MCF 10A (cell line): ENCODE measurements at regions not wholly inside any gene's neighbourhood (a gene's known extent, or its start where the extent isn't known, plus 50 kb on each side); places are given as distances from the start of the nearest gene placed in this dataset.

Source experiments
- BruUV-seq: library from RNA; stranded (reverse); fragments of 400-500 nt; replicated peaks from 2 replicates; lab custom pipeline; 2021; lab: Mats Ljungman, UMichigan
- CTCF ChIA-PET: fragments of 300-600 bp; sonication (Branson Sonifier 250); formaldehyde crosslinking; extraction: SDS; loops from one replicate; lab custom pipeline; 2021; ENCODE audit warnings: antibody characterized with exemption, inconsistent platforms; lab: Yijun Ruan, JAX
- POLR2A ChIA-PET: fragments of 300-600, 350-650 bp; sonication (Branson Sonifier 250); formaldehyde crosslinking; extraction: SDS; loops from one replicate; lab custom pipeline; 2020; ENCODE audit warnings: antibody characterized with exemption, inconsistent platforms; lab: Yijun Ruan, JAX
- DNase-seq: peaks from one replicate; pipeline ENCODE4 v3.0.0-alpha.2; 2018; ENCODE audit not compliant: unreplicated experiment
- H3K27ac Mint-ChIP-seq: one replicate; pipeline ENCODE4 v1.8.0; 2022; ENCODE audit warnings: mild to moderate bottlenecking, low read depth, mixed read lengths; ENCODE audit not compliant: unreplicated experiment
- H3K27me3 Mint-ChIP-seq: one replicate; pipeline ENCODE4 v1.8.0; 2022; ENCODE audit warnings: mixed read lengths; ENCODE audit not compliant: insufficient read depth, unreplicated experiment
- H3K36me3 Mint-ChIP-seq: one replicate; pipeline ENCODE4 v1.8.0; 2022; ENCODE audit warnings: mild to moderate bottlenecking, moderate library complexity, mixed read lengths; ENCODE audit not compliant: insufficient read depth, unreplicated experiment
- H3K4me1 Mint-ChIP-seq: one replicate; pipeline ENCODE4 v1.8.0; 2022; ENCODE audit warnings: mixed read lengths; ENCODE audit not compliant: insufficient read depth, unreplicated experiment
- H3K4me3 Mint-ChIP-seq: one replicate; pipeline ENCODE4 v1.8.0; 2022; ENCODE audit warnings: mild to moderate bottlenecking, moderate library complexity, mixed read lengths; ENCODE audit not compliant: unreplicated experiment
- H3K9me3 Mint-ChIP-seq: one replicate; pipeline ENCODE4 v1.8.0; 2022; ENCODE audit warnings: mixed read lengths; ENCODE audit not compliant: unreplicated experiment
- intact Hi-C: fragments of 100-400 bp; cut with micrococcal nuclease; formaldehyde crosslinking; loops from 2 replicates; pipeline ENCODE4 v1.14.1; 2022
- TF ChIP-seq, protein P1 (sequence below): fragments of 200-600 bp; IDR thresholded peaks from one replicate; pipeline ENCODE4 v1.8.0; 2022; ENCODE audit warnings: antibody characterized with exemption, mild to moderate bottlenecking; ENCODE audit not compliant: unreplicated experiment

GRCh38 chr15:45919806-45920205, 285.0 kb downstream of the SQOR start:
- BruUV-seq = no TSS peak
- TF ChIP-seq, protein P1, sequence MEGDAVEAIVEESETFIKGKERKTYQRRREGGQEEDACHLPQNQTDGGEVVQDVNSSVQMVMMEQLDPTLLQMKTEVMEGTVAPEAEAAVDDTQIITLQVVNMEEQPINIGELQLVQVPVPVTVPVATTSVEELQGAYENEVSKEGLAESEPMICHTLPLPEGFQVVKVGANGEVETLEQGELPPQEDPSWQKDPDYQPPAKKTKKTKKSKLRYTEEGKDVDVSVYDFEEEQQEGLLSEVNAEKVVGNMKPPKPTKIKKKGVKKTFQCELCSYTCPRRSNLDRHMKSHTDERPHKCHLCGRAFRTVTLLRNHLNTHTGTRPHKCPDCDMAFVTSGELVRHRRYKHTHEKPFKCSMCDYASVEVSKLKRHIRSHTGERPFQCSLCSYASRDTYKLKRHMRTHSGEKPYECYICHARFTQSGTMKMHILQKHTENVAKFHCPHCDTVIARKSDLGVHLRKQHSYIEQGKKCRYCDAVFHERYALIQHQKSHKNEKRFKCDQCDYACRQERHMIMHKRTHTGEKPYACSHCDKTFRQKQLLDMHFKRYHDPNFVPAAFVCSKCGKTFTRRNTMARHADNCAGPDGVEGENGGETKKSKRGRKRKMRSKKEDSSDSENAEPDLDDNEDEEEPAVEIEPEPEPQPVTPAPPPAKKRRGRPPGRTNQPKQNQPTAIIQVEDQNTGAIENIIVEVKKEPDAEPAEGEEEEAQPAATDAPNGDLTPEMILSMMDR = no peak
- intact Hi-C loops = loop anchor here (5.0 kb wide), 1 partner anchor 63 kb away; no protein-coding TSS in a partner anchor
- Mint-ChIP-seq H3K4me1 (peaks cover 6% of the 10 kb centered on the region), H3K4me3 (peak overlapping the region; percentile 7), H3K9me3 (peaks cover 7% of the 10 kb centered on the region), H3K27ac (peak overlapping the region; percentile 84), H3K36me3 (no peaks in the 10 kb centered on the region), H3K27me3 (no peaks in the 10 kb centered on the region)
- ChIA-PET CTCF (interaction anchor here (1.2 to 2.0 kb wide), 2 partner anchors 66 to 124 kb away, joined by 6 read pairs; no protein-coding TSS in a partner anchor), POLR2A (interaction anchor here (0.7 to 3.7 kb wide), 5 partner anchors 8 to 148 kb away, joined by 3 to 16 read pairs (median 4); no protein-coding TSS in a partner anchor)
- DNase-seq = peak; percentile 83

DNA sequence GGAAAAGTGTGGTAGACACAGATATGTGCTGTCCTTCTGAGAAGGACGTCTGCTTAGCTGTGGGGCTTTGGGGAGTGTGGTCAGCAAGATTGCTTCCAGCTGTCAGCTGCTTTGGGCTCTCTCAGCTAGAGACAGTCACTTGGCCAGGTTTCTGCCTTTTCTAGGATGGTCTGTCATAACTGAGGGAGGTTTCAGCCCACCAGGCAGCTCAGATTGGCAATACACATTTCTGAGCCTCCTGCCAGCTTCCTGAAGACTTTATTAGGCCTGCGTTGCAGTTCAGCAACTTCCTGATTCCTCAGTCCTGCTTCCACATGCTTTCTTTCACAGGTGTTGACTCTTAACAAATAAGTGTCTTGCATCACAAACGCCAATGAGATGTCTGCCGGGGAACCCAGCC, 286.5 kb downstream of the SQOR start:
- Mint-ChIP-seq H3K36me3 (no peaks in the 10 kb centered on the region), H3K27me3 (no peaks in the 10 kb centered on the region), H3K4me3 (no peak overlapping the region), H3K9me3 (peaks cover 7% of the 10 kb centered on the region), H3K27ac (peak overlapping the region; percentile 57), H3K4me1 (peaks cover 6% of the 10 kb centered on the region)
- no peak for DNase-seq
- TF ChIP-seq, protein P1 = no peak
- CTCF ChIA-PET = interaction anchor here (0.6 to 0.8 kb wide), 2 partner anchors 38 to 48 kb away, joined by 3 to 4 read pairs; no protein-coding TSS in a partner anchor
- POLR2A ChIA-PET = interaction anchor here (3.7 kb wide), 1 partner anchor 51 kb away, joined by 16 read pairs; no protein-coding TSS in a partner anchor
- BruUV-seq = no TSS peak
- intact Hi-C loops = no loop called here

DNA sequence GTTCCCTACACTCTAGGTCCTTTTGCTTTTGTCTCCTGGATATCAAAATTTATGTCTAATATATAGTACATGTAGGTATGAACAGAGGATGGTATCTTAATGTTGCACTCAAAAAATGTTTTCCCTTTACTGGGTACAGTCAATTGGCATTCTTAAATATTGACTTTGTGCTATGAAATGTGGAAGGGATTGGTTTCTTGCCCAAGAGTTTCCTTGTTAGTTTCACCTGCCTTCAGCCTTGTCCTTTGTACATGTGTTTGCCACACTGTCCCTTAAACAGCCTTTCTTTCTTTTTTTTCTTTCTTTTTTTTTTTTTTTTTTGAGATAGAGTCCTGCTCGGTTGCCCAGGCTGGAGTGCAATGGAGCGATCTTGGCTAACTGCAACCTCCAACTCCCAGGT, 287.1 kb downstream of the SQOR start:
- H3K36me3 Mint-ChIP-seq = no peaks in the 10 kb centered on the region
- H3K9me3 Mint-ChIP-seq = peaks cover 7% of the 10 kb centered on the region
- intact Hi-C loops = no loop called here
- BruUV-seq = no TSS peak
- CTCF ChIA-PET = no interaction called here
- TF ChIP-seq, protein P1 = no peak
- peaks cover 6% of the 10 kb centered on the region for H3K4me1 Mint-ChIP-seq
- H3K4me3 Mint-ChIP-seq = no peak overlapping the region
- no peak overlapping the region for H3K27ac Mint-ChIP-seq
- POLR2A ChIA-PET = interaction anchor here (3.7 kb wide), 1 partner anchor 51 kb away, joined by 16 read pairs; no protein-coding TSS in a partner anchor
- DNase-seq = no peak
- H3K27me3 Mint-ChIP-seq = no peaks in the 10 kb centered on the region

- DNase-seq = no peak
- Mint-ChIP-seq H3K4me3 (no peak overlapping the region), H3K27ac (no peak overlapping the region), H3K4me1 (no peaks in the 10 kb centered on the region), H3K9me3 (no peaks in the 10 kb centered on the region), H3K27me3 (no peaks in the 10 kb centered on the region), H3K36me3 (peaks cover 6% of the 10 kb centered on the region)
- intact Hi-C loops = no loop called here
- TF ChIP-seq, protein P1 = no peak
- ChIA-PET POLR2A (no interaction called here), CTCF (no interaction called here)
- BruUV-seq = no TSS peak
Measured at GRCh38 chr15:45941367-45941766, 306.5 kb downstream of the SQOR start.
